ENCODE measurements at regions not wholly inside any gene's neighbourhood (a gene's known extent, or its start where the extent isn't known, plus 50 kb on each side); places are given as distances from the start of the nearest gene placed in this dataset.

GRCh38 chr6:47116086-47116485 lies 74.0 kb upstream of the ADGRF1 start:
- TF ChIP-seq, protein P1, sequence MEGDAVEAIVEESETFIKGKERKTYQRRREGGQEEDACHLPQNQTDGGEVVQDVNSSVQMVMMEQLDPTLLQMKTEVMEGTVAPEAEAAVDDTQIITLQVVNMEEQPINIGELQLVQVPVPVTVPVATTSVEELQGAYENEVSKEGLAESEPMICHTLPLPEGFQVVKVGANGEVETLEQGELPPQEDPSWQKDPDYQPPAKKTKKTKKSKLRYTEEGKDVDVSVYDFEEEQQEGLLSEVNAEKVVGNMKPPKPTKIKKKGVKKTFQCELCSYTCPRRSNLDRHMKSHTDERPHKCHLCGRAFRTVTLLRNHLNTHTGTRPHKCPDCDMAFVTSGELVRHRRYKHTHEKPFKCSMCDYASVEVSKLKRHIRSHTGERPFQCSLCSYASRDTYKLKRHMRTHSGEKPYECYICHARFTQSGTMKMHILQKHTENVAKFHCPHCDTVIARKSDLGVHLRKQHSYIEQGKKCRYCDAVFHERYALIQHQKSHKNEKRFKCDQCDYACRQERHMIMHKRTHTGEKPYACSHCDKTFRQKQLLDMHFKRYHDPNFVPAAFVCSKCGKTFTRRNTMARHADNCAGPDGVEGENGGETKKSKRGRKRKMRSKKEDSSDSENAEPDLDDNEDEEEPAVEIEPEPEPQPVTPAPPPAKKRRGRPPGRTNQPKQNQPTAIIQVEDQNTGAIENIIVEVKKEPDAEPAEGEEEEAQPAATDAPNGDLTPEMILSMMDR (IDR thresholded peaks at IDR 0.05), result no peak
- TF ChIP-seq POLR2A (IDR thresholded peaks at IDR 0.05) (no peak), EP300 (IDR thresholded peaks at IDR 0.05) (no peak)
